ENCODE measurements at regions not wholly inside any gene's neighbourhood (a gene's known extent, or its start where the extent isn't known, plus 50 kb on each side); places are given as distances from the start of the nearest gene placed in this dataset.
"Not testable (repeated sequence)": the region's sequence is repeated elsewhere in the genome, so short reads cannot be mapped to it uniquely, and the experiment has no call there.

GRCh38 chr3:188974856-188975599 is 196.7 kb upstream of the TPRG1 start:
- no peak for DNase-seq (ENCODE audit: low spot score)

- DNase-seq (ENCODE audit: low spot score) = no peak
These were observed 196.0 kb upstream of the TPRG1 start for GRCh38 chr3:188975600-188976314.

GRCh38 chr3:188976407-188976806 is 195.4 kb upstream of the TPRG1 start:
- DNase-seq (ENCODE audit: low spot score) = no peak

- no peak for DNase-seq (ENCODE audit: low spot score)
These were observed 193.2 kb upstream of the TPRG1 start for GRCh38 chr3:188978421-188979171.

GRCh38 chr3:188979248-188979647 is 192.5 kb upstream of the TPRG1 start:
- DNase-seq (ENCODE audit: low spot score) = no peak

- DNase-seq (ENCODE audit: low spot score) = no peak
These were observed 192.0 kb upstream of the TPRG1 start for GRCh38 chr3:188979669-188980310.

GRCh38 chr3:188993181-188993580 is 178.6 kb upstream of the TPRG1 start:
- DNase-seq (ENCODE audit: low spot score) = no peak

GRCh38 chr3:189001559-189001958 is 170.2 kb upstream of the TPRG1 start:
- DNase-seq (ENCODE audit: low spot score) = no peak

GRCh38 chr3:189003410-189003809 is 168.4 kb upstream of the TPRG1 start:
- DNase-seq (ENCODE audit: low spot score) = no peak

- DNase-seq (ENCODE audit: low spot score) = no peak
These were observed 158.4 kb upstream of the TPRG1 start for GRCh38 chr3:189013224-189013888.

GRCh38 chr3:189014526-189014925 is 157.2 kb upstream of the TPRG1 start:
- DNase-seq (ENCODE audit: low spot score) = no peak

- not testable (repeated sequence) for DNase-seq (ENCODE audit: low spot score)
These were observed 148.9 kb upstream of the TPRG1 start for GRCh38 chr3:189022576-189023466.

- no peak for DNase-seq (ENCODE audit: low spot score)
These were observed 145.9 kb upstream of the TPRG1 start for GRCh38 chr3:189025866-189026265.

- DNase-seq (ENCODE audit: low spot score) = no peak
These were observed 144.1 kb upstream of the TPRG1 start for GRCh38 chr3:189027626-189028155.

GRCh38 chr3:189038773-189039745 is 132.7 kb upstream of the TPRG1 start:
- no peak for DNase-seq (ENCODE audit: low spot score)

- no peak for DNase-seq (ENCODE audit: low spot score)
These were observed 131.0 kb upstream of the TPRG1 start for GRCh38 chr3:189040656-189041335.

- DNase-seq (ENCODE audit: low spot score) = no peak
These were observed 130.2 kb upstream of the TPRG1 start for GRCh38 chr3:189041482-189042090.

- no peak for DNase-seq (ENCODE audit: low spot score)
These were observed 128.9 kb upstream of the TPRG1 start for GRCh38 chr3:189042832-189043231.

Data from globus pallidus (tissue), 1 donor.